Chondrocyte (in vitro differentiated cells): ENCODE measurements at regions not wholly inside any gene's neighbourhood (a gene's known extent, or its start where the extent isn't known, plus 50 kb on each side); places are given as distances from the start of the nearest gene placed in this dataset.

Source experiments
- DNase-seq: peaks from one replicate; pipeline ENCODE4 v3.0.0; 2021; ENCODE audit warnings: mixed read lengths, low spot score
- H3K27ac Mint-ChIP-seq: one replicate; pipeline ENCODE4 v1.8.0; 2021; ENCODE audit warnings: mild to moderate bottlenecking, moderate library complexity, mixed read lengths; ENCODE audit not compliant: unreplicated experiment
- H3K27me3 Mint-ChIP-seq: 2 replicates; pipeline ENCODE4 v1.8.0; 2021; ENCODE audit warnings: low read depth, mixed read lengths
- H3K36me3 Mint-ChIP-seq: 2 replicates; pipeline ENCODE4 v1.8.0; 2021; ENCODE audit warnings: low read depth, mixed read lengths
- H3K4me1 Mint-ChIP-seq: 2 replicates; pipeline ENCODE4 v1.8.0; 2021; ENCODE audit warnings: low read depth, mild to moderate bottlenecking, mixed read lengths
- H3K4me3 Mint-ChIP-seq: one replicate; pipeline ENCODE4 v1.8.0; 2021; ENCODE audit warnings: mild to moderate bottlenecking, moderate library complexity, mixed read lengths; ENCODE audit not compliant: unreplicated experiment
- H3K9me3 Mint-ChIP-seq: 2 replicates; pipeline ENCODE4 v1.8.0; 2021; ENCODE audit warnings: low read depth, mixed read lengths
- TF ChIP-seq, protein P1 (sequence below): fragments of 200-600 bp; sonication (generic); IDR thresholded peaks from 2 replicates; pipeline ENCODE4 v1.5.0; 2021; ENCODE audit warnings: antibody characterized with exemption, mild to moderate bottlenecking, moderate library complexity

DNA sequence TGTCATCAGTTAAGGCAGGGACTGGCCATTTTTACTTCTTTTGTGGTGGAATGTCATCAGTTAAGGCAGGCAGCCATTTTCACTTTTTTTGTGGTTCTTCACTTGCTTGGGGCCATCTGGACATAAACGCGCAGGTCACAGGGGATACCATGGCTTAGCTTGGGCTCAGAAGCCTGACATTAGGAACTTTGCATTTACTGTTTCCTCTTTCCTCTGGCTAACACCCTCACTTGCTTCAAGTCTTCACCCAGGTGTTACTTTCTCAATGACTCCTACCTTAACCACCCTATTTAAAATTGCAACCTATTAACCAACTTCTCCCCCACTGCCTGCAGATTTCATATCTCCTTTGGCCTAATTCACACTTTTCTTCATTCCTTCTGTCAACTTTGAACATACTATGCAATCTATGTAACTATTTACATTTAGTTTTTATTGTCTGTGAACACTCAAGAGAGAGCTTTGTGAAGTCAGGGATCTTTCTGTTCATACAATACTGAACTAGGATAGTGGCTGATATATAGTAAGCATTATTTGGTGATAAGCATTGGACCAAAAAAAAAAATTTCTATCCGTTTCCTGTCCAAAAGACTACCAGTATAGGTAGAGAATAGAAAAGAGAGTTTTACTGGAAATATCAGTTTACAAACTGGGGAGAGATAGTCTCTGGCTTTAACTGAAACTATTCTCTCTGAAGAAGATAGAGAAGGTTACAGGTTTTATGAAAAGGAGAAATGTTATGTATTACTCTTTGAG is 600.1 kb upstream of the ZNF804A start:
- no peak for DNase-seq
- Mint-ChIP-seq H3K9me3 (no peaks in the 10 kb centered on the region), H3K27ac (no peak overlapping the region), H3K36me3 (no peaks in the 10 kb centered on the region), H3K4me3 (no peak overlapping the region), H3K27me3 (peaks cover 3% of the 10 kb centered on the region), H3K4me1 (no peaks in the 10 kb centered on the region)
- TF ChIP-seq, protein P1, sequence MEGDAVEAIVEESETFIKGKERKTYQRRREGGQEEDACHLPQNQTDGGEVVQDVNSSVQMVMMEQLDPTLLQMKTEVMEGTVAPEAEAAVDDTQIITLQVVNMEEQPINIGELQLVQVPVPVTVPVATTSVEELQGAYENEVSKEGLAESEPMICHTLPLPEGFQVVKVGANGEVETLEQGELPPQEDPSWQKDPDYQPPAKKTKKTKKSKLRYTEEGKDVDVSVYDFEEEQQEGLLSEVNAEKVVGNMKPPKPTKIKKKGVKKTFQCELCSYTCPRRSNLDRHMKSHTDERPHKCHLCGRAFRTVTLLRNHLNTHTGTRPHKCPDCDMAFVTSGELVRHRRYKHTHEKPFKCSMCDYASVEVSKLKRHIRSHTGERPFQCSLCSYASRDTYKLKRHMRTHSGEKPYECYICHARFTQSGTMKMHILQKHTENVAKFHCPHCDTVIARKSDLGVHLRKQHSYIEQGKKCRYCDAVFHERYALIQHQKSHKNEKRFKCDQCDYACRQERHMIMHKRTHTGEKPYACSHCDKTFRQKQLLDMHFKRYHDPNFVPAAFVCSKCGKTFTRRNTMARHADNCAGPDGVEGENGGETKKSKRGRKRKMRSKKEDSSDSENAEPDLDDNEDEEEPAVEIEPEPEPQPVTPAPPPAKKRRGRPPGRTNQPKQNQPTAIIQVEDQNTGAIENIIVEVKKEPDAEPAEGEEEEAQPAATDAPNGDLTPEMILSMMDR, result no peak

DNA sequence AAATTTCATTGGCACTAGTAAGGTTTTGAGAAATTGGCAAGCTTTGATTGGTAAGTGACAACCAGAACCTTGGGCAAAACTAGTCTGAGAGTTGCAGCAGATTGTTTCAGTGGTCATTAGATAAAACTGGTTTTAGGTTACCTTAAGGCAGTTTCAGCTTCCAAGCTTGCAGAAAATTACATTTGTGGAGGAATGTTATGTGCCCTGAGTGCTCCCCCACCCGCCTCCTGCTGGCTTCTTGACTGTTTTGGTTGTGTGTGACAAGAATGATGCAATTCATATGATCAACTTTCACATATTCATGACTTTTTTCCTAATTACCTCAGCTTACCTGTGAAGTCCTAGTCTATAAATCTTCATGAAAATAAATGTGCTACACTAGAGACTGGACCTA is 599.5 kb upstream of the ZNF804A start:
- Mint-ChIP-seq H3K4me1 (no peaks in the 10 kb centered on the region), H3K27me3 (peaks cover 3% of the 10 kb centered on the region), H3K9me3 (no peaks in the 10 kb centered on the region), H3K27ac (no peak overlapping the region), H3K36me3 (no peaks in the 10 kb centered on the region), H3K4me3 (no peak overlapping the region)
- no peak for DNase-seq
- TF ChIP-seq, protein P1, result no peak

DNA sequence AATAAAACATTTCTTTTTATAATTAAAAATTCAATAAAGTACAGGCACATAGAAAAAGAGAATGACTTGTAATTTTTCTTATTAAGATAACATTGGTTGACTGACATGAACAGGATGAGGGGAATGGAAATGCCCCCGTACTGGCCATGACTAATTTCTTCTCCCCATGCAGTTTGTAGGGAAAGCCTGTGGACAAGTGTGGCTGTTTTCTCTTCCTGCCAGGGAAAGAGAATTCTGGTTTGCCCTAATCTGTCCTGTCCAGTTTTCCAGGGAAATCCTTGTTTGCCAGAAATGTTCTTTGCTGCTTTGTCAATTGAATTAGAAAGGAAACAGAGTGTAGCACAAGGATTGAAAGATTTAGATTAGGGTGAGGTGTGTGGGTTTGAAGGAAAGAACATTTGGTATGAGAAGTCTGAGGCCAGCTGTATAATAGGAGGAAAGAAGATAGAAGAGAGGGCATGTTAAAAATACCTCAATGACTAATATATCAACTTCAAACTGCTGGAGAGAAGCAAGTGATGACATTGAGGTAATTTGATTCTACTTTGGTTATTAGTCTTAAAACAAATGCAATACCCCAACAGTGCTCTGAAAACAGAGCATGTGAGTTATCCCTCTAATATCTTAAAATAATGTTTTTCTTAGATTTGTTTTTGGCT is 593.9 kb upstream of the ZNF804A start:
- H3K36me3 Mint-ChIP-seq, result no peaks in the 10 kb centered on the region
- no peaks in the 10 kb centered on the region for H3K9me3 Mint-ChIP-seq
- H3K4me1 Mint-ChIP-seq, result peaks cover 4% of the 10 kb centered on the region
- H3K4me3 Mint-ChIP-seq, result no peak overlapping the region
- DNase-seq, result no peak
- TF ChIP-seq, protein P1, result no peak
- H3K27ac Mint-ChIP-seq, result peak overlapping the region; percentile 11
- no peaks in the 10 kb centered on the region for H3K27me3 Mint-ChIP-seq

DNA sequence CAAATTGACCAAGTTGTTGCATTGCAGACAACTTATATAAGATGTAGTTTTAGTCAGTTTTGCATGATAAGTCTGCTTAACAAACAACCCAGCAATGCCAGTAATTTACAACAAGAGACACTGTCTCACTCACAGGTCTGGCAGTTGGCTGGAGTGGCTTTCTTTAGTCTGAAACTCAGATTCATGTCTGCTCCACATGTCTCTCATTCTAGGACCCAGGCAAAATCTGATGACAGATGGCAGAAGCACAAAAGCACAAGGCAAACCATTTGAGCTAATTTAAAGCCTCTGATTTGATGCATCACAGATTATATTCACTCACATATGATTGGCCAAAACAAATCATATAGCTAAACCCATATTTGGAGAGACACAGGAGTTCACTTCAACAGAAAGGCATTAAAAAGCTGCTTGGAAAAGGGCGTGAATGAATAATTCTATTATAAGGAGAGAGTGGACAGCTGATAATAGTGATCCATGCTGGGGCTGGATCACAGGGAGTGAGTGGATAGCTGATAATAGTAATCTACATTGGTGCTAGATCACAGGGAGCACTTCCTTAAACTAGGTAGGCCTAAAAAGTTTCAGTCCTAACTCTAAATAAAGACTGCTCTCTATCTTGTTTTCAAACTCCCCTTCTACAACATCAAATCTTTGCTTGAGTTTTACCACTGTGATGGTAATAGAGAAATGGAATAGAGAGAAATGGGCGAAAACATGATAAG is 593.2 kb upstream of the ZNF804A start:
- no peaks in the 10 kb centered on the region for H3K9me3 Mint-ChIP-seq
- H3K27me3 Mint-ChIP-seq, result no peaks in the 10 kb centered on the region
- no peak for DNase-seq
- H3K4me3 Mint-ChIP-seq, result no peak overlapping the region
- H3K27ac Mint-ChIP-seq, result no peak overlapping the region
- TF ChIP-seq, protein P1, result no peak
- H3K36me3 Mint-ChIP-seq, result no peaks in the 10 kb centered on the region
- H3K4me1 Mint-ChIP-seq, result peaks cover 4% of the 10 kb centered on the region

DNA sequence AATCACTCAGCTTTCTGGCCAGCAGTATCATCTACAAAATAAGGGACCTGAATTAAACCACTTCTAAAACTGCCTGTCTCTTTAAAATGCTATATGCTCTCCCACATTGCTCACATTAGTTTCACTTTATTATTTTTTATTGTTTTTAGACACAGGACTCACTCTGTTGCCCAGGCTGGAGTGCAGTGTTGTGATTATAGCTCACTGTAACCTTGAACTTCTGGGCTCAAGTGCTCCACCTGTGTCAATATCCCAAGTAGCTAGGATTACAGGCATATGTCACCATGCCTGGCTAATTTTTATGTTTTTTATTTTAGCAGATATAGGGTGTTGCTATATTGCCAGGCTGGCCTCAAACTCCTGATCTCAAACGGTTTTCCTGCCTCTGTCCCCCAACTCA is 591.3 kb upstream of the ZNF804A start:
- TF ChIP-seq, protein P1, result no peak
- peaks cover 4% of the 10 kb centered on the region for H3K4me1 Mint-ChIP-seq

More for the DNA sequence above, 591.3 kb upstream of the ZNF804A start:
- Mint-ChIP-seq H3K9me3 (no peaks in the 10 kb centered on the region), H3K27ac (no peak overlapping the region), H3K4me3 (no peak overlapping the region), H3K36me3 (no peaks in the 10 kb centered on the region), H3K27me3 (peaks cover 6% of the 10 kb centered on the region)
- DNase-seq, result no peak
